HG02938 (cell line): ENCODE measurements at regions not wholly inside any gene's neighbourhood (a gene's known extent, or its start where the extent isn't known, plus 50 kb on each side); places are given as distances from the start of the nearest gene placed in this dataset.
"Not testable (repeated sequence)": the region's sequence is repeated elsewhere in the genome, so short reads cannot be mapped to it uniquely, and the experiment has no call there.

Source experiments
- ATAC-seq: cut with Tn5 transposase; IDR thresholded peaks from one replicate; pipeline ENCODE4 v1.9.1; 2021; ENCODE audit warnings: mild to moderate bottlenecking, moderate library complexity; ENCODE audit not compliant: unreplicated experiment

DNA sequence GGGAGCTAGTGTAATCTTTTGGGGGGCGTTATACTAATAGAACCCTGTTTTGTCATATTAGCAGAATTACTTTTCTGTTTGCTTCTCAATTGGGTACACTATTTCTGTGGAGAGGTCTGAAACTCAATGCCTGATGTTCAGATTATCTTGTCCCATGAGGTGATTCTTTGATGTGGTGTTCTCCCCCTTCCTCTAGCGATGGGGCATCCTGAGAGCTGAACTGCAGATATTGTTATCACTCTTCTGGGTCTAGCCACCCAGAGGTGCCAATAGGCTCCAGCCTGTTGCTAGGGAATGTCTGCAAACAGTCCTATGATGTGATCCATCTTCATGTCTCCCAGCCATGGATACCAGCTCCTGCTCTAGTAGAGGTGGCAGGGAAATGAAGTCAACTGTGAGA lies 233.1 kb upstream of the RASA1 start:
- no peak for ATAC-seq

DNA sequence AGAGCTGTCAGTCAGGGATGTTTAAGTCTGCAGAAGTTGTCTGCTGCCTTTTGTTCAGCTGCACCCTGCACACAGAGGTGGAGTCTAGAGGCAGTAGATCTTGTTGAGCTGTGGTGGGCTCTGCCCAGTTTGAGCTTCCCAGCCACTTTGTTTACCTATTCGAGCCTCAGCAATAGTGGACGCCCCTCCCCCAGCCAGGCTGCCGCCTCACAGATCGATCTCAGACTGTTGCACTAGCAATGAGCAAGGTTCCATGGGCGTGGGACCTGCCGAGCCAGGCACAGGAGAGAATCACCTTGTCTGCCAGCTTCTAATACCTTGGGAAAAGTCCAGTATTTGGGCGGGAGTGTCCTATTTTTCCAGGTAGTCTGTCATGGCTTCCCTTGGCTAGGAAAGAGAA lies 225.1 kb upstream of the RASA1 start:
- no peak for ATAC-seq

- no peak for ATAC-seq
Observed at GRCh38 chr5:87048156-87048555, 219.5 kb upstream of the RASA1 start.

DNA sequence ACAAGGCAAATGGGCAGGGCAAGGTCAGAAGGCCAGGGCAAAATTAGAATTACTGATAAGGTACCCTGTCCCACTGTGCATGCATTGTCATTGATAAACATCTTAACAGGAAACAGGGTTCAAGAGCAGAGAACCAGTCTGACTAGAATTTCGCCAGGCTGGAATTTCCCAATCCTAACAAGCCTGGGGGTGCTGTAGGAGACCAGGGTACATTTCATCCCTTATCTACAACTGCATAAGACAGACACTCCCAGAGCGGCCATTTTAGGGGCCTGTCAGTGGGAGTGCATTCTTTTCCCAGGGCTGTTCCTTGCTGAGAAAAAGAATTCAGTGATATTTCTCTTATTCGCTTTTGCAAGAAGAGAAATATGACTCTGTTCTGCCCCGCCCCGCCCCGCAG lies 218.7 kb upstream of the RASA1 start:
- not testable (repeated sequence) for ATAC-seq

GRCh38 chr5:87051502-87052113 lies 216.1 kb upstream of the RASA1 start:
- ATAC-seq: no peak

GRCh38 chr5:87053146-87053545 lies 214.5 kb upstream of the RASA1 start:
- ATAC-seq: no peak

GRCh38 chr5:87054821-87055220 lies 212.9 kb upstream of the RASA1 start:
- ATAC-seq: no peak

- no peak for ATAC-seq
Observed at GRCh38 chr5:87061046-87061445, 206.6 kb upstream of the RASA1 start.

GRCh38 chr5:87069311-87069710 lies 198.4 kb upstream of the RASA1 start:
- ATAC-seq: no peak

GRCh38 chr5:87069974-87070608 lies 197.6 kb upstream of the RASA1 start:
- no peak for ATAC-seq

DNA sequence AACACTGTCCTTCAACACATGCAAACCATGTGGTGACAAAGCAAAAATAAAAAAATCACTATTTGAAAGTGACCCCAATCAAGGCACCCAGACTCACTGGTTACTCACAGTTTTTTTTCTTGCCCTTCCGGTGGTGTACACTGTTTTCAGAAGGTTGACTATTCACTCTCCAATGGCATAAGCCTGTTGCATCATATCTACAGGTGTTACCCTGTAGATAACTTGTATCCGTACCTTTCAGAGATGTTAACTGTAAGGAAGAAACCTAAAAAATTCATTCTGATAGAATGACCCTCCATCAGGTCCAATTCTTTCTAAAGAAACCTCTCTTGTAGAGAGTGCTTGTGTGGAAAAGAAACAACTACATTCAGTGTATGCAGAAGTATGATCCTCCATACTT lies 193.6 kb upstream of the RASA1 start:
- no peak for ATAC-seq

DNA sequence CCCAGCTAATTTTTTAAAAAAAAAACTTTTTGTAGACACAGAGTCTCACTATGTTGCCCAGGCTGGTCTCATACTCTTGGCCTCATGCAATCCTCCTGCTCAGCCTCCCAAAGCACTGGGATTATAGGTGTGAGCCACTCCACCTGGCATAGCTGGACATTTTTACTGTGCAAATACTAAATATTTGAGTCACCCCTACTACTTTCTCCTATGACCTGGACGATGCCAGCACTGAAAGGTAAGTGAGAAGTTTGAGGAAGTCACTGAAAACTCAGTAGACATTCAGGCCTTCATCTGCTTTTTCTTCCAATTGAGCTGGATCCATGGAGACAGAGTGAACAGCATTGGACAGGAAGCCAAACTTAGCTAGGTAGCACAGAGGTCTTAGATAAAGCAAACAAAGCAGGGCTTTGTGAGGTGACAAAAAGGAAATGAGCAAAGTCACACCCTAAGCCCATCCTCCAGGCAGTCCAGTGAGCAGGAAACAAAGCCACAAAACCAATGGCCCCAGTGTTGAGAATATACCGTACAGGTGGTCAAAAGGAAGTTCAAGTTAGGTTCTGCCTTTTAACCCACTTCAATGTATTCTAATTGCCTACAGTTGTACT lies 192.6 kb upstream of the RASA1 start:
- peak; percentile 93 for ATAC-seq

- ATAC-seq: no peak
Observed at GRCh38 chr5:87076411-87076810, 191.3 kb upstream of the RASA1 start.

DNA sequence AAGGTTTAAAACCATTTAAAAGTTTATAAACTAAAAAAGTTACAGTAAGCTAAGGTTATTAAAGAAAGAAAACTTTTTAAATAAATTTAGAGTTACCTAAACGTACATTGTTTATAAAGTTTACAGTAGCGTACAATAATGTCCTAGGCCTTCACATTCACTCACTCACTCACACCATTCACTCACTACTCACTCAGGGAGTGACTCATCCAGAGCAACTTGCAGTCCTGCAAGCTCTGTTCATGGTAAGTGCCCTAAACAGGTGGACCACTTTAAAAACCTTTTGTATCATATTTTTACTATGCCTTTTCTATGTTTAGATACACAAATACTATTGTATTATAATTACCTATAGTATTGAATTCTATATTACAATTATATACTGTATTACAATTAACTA lies 190.8 kb upstream of the RASA1 start:
- ATAC-seq: no peak

GRCh38 chr5:87079219-87079618 lies 188.5 kb upstream of the RASA1 start:
- no peak for ATAC-seq

DNA sequence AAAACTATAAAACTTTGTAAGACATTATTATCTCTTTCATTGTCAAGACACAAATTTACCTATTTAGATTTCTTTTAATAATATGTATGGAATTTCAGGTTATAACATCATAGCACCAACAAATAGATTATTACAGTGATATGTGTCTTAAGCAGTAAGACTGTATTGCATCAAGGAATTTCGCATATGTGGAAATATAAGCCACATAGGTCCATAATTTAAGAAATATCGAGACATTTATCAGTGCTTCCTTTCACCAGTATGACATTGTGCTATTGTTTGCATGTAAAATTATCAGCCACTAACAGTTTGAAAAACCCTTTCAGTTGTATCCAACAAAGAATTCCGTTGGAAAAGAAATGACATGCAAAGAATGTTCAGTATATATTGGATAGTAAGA lies 186.7 kb upstream of the RASA1 start:
- ATAC-seq: no peak

DNA sequence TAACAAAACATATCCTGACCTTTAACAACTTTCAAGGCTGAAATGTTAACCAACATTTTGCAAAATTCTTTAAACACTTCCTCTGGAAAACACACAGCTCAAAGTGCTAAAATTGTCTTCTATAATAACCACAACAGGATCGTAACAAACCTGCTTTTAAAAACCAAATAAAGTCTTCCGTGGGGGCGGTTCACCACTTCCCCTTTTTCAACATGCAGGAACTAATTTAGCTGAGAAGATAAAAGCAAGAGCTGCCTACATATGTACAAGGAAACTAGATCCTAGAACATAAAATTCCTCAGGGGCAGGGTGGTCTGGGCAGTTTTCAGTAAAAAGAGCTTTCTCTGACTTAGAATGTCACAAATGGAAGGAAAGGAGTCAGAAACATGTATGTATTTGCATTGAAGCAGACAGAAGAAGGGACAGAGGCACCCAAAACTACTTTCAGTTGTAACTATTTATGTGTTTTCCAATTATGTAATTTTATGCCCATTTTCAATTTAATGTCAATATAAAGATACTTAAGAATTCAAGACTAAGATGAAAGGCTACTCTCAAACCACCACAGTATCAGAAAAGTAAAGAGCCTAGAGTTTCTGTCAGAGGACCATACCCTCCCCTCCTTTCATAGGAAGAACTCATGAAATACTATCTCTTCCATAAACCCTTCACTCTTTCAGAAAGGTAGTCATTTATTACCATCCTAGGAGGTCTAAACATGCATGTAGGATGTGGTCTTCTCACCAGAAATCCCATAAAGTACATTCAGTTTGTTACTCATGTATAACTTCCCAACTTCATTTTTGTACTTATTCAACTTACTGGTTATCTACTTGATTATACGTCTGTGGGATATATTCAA lies 185.9 kb upstream of the RASA1 start:
- peak; percentile 91 for ATAC-seq

DNA sequence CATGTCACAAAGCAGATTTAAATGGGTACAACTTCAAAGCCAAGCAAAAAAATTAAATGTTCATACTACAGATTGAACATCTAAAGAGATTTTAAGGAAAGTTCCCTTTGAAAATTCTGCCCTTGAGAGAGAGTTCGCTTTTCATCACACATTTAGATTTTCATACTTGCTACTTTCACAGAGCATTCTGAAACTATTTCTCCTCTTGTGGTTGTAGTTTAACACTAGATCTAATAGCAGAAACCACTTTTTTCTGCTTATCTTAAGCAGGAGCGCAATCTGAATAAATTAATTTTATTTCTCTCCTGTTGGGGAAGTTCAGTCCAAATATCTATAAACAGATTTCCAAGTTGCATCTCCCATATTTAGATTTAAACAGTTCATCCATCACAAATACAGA lies 173.3 kb upstream of the RASA1 start:
- ATAC-seq: no peak

DNA sequence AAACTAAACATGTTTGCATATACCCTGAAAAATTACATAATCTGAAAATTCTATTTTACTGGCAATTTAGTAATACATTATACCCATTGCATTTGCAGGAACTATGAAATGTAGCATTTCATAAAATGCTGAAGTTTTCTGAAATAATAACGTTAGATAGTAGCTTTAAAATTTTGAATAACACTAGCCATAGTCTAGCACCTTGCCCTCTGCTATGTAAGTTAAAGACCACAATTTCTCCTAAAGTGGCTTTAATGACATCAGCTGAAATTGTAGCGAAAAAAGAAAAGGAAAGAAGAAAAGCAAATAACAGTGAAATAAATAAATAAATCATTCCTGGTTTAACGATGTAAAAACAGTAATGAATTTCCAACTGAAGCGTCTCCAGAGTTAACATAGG lies 172.8 kb upstream of the RASA1 start:
- ATAC-seq: no peak

GRCh38 chr5:87095787-87096186 lies 171.9 kb upstream of the RASA1 start:
- ATAC-seq: no peak

DNA sequence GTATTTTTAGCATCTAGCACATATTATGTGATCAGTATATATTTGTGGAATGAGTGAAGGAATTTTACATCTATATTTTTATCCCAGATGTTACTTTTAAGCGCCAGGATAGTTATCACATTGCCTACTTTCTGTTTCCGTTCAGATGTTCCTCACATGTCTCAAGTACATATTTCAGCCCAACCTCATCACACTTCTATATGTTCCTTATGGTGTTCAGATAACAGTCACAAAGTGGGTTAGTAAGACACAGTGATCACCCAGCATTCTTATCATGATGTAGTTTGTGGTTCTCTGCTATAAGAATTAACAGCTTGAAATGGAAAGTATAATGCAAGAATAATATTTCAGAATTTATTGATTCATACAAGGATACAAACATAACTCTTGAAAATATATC lies 170.0 kb upstream of the RASA1 start:
- ATAC-seq: no peak
